ENCODE measurements at regions not wholly inside any gene's neighbourhood (a gene's known extent, or its start where the extent isn't known, plus 50 kb on each side); places are given as distances from the start of the nearest gene placed in this dataset.

GRCh38 chr3:25284249-25284648 is 143.8 kb upstream of the RARB start:
- DNase-seq (ENCODE audit: low read depth in 1 of 2, low spot score in 1 of 2): no peak
- in situ Hi-C loops (cut with HindIII; ENCODE audit: low pct_unique_long_range_greater_than_20kb, low sequenced_read_pairs): no loop called here
- no peak for TF ChIP-seq JUND (IDR thresholded peaks at IDR 0.05; ENCODE audit: low read depth)

GRCh38 chr3:25287291-25287884 is 140.7 kb upstream of the RARB start:
- no peak for TF ChIP-seq JUND (IDR thresholded peaks at IDR 0.05; ENCODE audit: low read depth)
- in situ Hi-C loops (cut with HindIII; ENCODE audit: low pct_unique_long_range_greater_than_20kb, low sequenced_read_pairs): no loop called here
- no peak for DNase-seq (ENCODE audit: low read depth in 1 of 2, low spot score in 1 of 2)

- no peak for TF ChIP-seq JUND (IDR thresholded peaks at IDR 0.05; ENCODE audit: low read depth)
- DNase-seq (ENCODE audit: low read depth in 1 of 2, low spot score in 1 of 2): no peak
- in situ Hi-C loops (cut with HindIII; ENCODE audit: low pct_unique_long_range_greater_than_20kb, low sequenced_read_pairs): no loop called here
Measured at GRCh38 chr3:25288413-25288812, 139.7 kb upstream of the RARB start.

GRCh38 chr3:25289156-25289555 is 138.9 kb upstream of the RARB start:
- no peak for TF ChIP-seq JUND (IDR thresholded peaks at IDR 0.05; ENCODE audit: low read depth)
- in situ Hi-C loops (cut with HindIII; ENCODE audit: low pct_unique_long_range_greater_than_20kb, low sequenced_read_pairs): no loop called here
- no peak for DNase-seq (ENCODE audit: low read depth in 1 of 2, low spot score in 1 of 2)

GRCh38 chr3:25289663-25290062 is 138.4 kb upstream of the RARB start:
- no peak for DNase-seq (ENCODE audit: low read depth in 1 of 2, low spot score in 1 of 2)
- no peak for TF ChIP-seq JUND (IDR thresholded peaks at IDR 0.05; ENCODE audit: low read depth)
- in situ Hi-C loops (cut with HindIII; ENCODE audit: low pct_unique_long_range_greater_than_20kb, low sequenced_read_pairs): no loop called here

- TF ChIP-seq JUND (IDR thresholded peaks at IDR 0.05; ENCODE audit: low read depth): no peak
- DNase-seq (ENCODE audit: low read depth in 1 of 2, low spot score in 1 of 2): no peak
- in situ Hi-C loops (cut with HindIII; ENCODE audit: low pct_unique_long_range_greater_than_20kb, low sequenced_read_pairs): no loop called here
Measured at GRCh38 chr3:25291481-25291905, 136.6 kb upstream of the RARB start.

- in situ Hi-C loops (cut with HindIII; ENCODE audit: low pct_unique_long_range_greater_than_20kb, low sequenced_read_pairs): no loop called here
- no peak for DNase-seq (ENCODE audit: low read depth in 1 of 2, low spot score in 1 of 2)
- TF ChIP-seq JUND (IDR thresholded peaks at IDR 0.05; ENCODE audit: low read depth): no peak
Measured at GRCh38 chr3:25292036-25292435, 136.0 kb upstream of the RARB start.

GRCh38 chr3:25292595-25292994 is 135.5 kb upstream of the RARB start:
- peak in 1 of 2 experiments; percentile 13 for DNase-seq (ENCODE audit: low read depth in 1 of 2, low spot score in 1 of 2)
- no peak for TF ChIP-seq JUND (IDR thresholded peaks at IDR 0.05; ENCODE audit: low read depth)
- in situ Hi-C loops (cut with HindIII; ENCODE audit: low pct_unique_long_range_greater_than_20kb, low sequenced_read_pairs): no loop called here

- DNase-seq (ENCODE audit: low read depth in 1 of 2, low spot score in 1 of 2): peak in 1 of 2 experiments; percentile 83
- in situ Hi-C loops (cut with HindIII; ENCODE audit: low pct_unique_long_range_greater_than_20kb, low sequenced_read_pairs): no loop called here
- TF ChIP-seq JUND (IDR thresholded peaks at IDR 0.05; ENCODE audit: low read depth): no peak
Measured at GRCh38 chr3:25293736-25294135, 134.3 kb upstream of the RARB start.

GRCh38 chr3:25294169-25294805 is 133.8 kb upstream of the RARB start:
- in situ Hi-C loops (cut with HindIII; ENCODE audit: low pct_unique_long_range_greater_than_20kb, low sequenced_read_pairs): no loop called here
- no peak for DNase-seq (ENCODE audit: low read depth in 1 of 2, low spot score in 1 of 2)
- no peak for TF ChIP-seq JUND (IDR thresholded peaks at IDR 0.05; ENCODE audit: low read depth)

- no peak for DNase-seq (ENCODE audit: low read depth in 1 of 2, low spot score in 1 of 2)
- in situ Hi-C loops (cut with HindIII; ENCODE audit: low pct_unique_long_range_greater_than_20kb, low sequenced_read_pairs): no loop called here
Measured at GRCh38 chr3:25297667-25298585, 130.1 kb upstream of the RARB start.

GRCh38 chr3:25300141-25300540 is 127.9 kb upstream of the RARB start:
- in situ Hi-C loops (cut with HindIII; ENCODE audit: low pct_unique_long_range_greater_than_20kb, low sequenced_read_pairs): no loop called here
- DNase-seq (ENCODE audit: low read depth in 1 of 2, low spot score in 1 of 2): no peak
- no peak for TF ChIP-seq JUND (IDR thresholded peaks at IDR 0.05; ENCODE audit: low read depth)

More at GRCh38 chr3:25297667-25298585, 130.1 kb upstream of the RARB start:
- no peak for TF ChIP-seq JUND (IDR thresholded peaks at IDR 0.05; ENCODE audit: low read depth)

- in situ Hi-C loops (cut with HindIII; ENCODE audit: low pct_unique_long_range_greater_than_20kb, low sequenced_read_pairs): no loop called here
- TF ChIP-seq JUND (IDR thresholded peaks at IDR 0.05; ENCODE audit: low read depth): no peak
- no peak for DNase-seq (ENCODE audit: low read depth in 1 of 2, low spot score in 1 of 2)
Measured at GRCh38 chr3:25304916-25305315, 123.1 kb upstream of the RARB start.

Measured in T47D (cell line).